ENCODE measurements at regions not wholly inside any gene's neighbourhood (a gene's known extent, or its start where the extent isn't known, plus 50 kb on each side); places are given as distances from the start of the nearest gene placed in this dataset.
"Not testable (repeated sequence)": the region's sequence is repeated elsewhere in the genome, so short reads cannot be mapped to it uniquely, and the experiment has no call there.

DNA sequence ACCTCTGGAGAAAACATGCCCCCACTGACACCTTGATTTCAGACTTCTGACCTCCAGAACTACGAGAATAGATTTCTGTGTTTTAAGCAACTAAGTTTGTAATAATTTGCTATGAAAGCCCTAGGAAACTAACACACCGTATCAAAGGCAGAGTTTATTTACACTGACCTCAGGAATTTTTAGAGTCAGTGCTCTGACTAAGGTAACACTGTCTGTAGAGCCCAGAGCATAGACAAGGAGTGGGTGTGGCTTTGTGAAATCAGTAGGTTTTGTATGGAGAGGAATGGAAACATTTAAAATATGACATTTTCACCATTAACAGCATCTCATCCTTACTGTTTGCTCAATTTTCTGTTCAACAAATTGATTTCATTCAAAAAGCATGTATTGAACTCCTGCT, 764.4 kb upstream of the PCDH10 start:
- no peak for DNase-seq

DNA sequence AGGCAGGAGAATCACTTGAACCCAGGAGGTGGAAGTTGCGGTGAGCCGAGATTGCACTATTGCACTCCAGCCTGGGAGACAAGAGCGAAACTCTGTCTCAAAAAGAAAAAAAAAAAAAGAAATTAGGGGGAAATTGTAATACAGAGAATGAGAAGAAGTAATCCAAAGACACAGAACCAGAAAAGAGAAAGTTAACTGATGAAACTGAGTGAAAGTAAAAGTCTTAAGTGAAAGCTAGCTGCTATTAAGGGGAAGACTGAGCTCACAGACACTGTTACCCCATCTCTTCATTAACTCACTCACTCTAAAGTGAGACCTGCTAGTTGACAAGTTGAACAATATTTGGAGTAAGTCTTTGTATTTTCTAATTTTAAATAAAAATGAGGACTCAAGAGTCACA, 763.0 kb upstream of the PCDH10 start:
- DNase-seq = no peak

DNA sequence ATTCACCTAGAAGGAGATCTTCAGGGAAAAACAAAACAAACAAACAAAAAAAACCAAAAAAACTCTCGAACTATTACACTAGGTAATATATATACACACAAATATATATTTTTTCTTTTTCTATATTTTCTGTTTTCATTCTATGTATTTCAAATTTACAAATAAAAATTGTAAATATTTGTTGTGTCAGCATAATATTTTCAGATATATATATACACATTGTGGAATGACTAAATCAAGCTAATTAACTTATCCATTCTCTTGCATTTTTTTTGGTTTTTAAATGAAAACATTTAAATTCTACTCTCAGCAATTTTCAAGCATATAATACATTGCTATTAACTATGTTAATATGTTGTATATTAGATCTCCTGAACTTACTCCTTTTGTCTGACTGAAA, 762.0 kb upstream of the PCDH10 start:
- DNase-seq = no peak

DNA sequence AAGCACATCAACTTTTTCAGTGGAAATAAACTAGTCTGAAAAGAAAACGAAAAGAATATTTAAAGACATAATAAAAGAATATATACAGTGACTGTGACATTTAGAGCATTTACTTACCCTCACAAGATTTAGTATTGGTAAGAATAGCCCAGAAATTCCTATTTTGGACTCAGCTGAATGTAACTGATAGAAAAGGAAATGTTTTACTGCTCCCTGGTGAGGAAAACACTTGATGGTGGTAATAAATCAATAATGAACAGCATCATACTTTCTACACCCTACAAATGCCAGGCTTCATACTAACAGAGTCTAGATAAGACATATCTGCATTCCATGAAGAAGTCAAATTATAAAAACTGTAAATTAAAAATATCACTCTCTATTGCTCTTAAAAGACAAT, 753.5 kb upstream of the PCDH10 start:
- no peak for DNase-seq

DNA sequence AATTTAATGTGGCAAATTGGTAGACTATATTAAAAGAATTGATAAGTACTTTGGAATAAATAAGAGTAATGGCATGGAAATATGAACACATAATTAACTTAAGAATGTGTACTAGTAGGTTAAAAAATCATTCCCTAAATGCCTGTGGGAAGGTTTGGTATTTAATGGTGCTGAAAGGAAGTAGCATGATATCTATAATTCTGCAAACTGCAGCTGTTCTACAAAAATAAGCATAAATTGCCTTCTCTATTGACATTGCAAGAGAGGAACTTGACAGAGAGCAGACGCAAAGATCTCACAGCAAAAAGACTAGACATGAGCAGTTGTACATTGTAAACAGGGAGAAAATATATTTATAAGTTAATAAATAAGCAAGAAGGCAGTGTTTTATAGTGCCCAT, 752.5 kb upstream of the PCDH10 start:
- DNase-seq = no peak

DNA sequence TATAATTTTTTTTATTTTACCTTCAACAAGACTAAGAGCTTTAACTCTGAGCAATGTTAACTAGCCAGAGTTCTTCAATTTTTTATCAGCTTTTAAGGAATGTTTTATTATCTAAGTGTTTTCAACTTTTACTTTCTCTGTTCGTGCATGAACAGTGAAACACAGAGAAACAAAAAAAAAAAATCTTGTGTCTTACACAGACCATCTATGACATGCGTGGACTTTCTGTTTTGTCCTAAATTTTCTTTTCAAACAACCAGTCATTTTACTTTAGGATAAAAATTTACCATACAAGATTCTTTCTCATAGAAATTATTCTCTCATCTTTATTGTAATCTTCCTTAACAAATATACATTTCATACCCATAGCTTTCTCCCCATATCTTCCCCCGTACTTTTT, 731.9 kb upstream of the PCDH10 start:
- DNase-seq = no peak

DNA sequence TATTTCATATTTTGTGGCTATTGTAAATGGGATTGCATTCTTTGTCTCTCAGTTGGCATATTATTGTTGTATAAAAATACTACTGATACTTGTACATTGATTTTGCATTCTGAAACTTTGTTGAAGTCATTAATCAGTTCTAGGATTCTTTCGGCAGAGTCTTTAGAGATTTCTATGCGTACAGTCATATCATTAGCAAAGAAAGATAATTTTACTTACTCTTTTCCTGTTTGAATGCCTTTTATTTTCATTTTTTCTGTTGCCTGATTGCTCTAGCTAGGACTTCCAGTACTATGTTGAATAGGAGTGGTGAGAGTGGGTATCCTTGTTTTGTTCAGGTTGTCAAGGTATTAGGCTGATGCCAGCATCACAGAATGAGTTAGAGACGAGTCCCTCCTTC, 722.0 kb upstream of the PCDH10 start:
- DNase-seq = no peak

DNA sequence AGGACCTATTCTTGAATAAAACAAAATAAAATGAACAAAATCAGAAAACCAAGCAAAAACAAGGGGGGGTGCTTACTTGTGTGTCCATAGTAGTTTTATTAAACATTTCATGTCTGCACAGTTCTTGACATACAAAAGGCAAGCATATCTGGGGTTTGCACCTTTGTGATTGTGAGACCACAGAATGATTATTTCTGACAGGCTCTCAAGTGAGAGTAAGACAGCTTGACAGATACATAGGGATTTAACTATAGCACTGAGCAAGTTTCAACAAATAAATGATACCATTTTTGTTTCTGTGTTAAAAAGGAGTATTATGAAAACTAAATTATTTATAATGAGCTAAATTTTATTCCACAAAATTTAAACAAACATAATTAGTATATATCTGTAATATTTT, 712.0 kb upstream of the PCDH10 start:
- DNase-seq = no peak

DNA sequence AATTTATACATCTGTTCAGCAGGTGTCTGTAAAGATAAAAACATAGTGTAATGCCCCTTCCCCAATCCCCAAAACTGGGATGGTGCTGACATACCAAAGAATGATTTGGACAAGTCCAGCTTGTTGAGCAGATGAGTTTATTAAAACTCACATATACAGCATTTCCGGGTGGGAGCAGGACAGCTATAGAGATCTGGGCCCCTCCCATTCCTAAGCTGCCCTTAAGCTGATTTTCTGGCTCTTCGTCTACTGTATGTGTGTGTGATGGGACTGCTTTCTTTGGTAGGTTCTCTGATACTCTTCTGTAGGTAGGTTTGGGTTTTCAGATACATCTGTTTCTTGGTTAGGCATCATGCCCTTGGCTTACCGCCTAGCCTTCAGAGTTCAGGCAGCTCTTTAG, 703.7 kb upstream of the PCDH10 start:
- no peak for DNase-seq

DNA sequence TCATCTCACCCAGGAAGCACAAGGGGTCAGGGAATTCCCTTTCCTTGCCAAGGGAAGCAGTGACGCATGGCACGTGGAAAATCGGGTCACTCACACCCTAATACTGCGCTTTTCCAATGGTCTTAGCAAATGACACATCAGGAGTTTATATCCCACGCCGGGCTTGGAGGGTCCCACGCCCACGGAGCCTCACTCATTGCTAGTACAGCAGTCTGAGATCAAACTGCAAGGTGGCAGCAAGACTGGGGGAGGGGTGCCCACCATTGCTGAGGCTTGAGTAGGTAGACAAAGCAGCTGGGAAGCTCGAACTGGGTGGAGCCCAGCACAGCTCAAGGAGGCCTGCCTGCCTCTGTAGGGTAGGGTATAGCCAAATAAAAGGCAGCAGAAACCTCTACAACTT, 691.1 kb upstream of the PCDH10 start:
- not testable (repeated sequence) for DNase-seq

DNA sequence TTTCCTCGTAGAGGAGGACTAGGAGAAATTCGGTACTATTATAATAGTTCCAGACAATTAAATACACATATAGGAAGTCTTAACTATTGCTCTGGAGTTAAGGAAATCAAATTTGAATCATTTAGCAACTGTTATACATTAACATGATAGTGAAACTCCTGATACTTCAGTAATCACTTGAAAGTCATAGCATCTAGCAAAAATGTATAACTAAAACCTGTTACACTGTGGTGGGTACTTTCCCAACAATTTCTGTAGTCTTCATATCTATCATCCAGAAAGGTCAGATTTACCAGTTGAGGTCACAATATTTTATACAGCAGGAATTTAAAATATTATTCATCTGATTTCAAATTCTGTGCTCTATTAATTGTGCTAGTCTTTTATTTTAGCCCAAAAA, 669.6 kb upstream of the PCDH10 start:
- DNase-seq = no peak

DNA sequence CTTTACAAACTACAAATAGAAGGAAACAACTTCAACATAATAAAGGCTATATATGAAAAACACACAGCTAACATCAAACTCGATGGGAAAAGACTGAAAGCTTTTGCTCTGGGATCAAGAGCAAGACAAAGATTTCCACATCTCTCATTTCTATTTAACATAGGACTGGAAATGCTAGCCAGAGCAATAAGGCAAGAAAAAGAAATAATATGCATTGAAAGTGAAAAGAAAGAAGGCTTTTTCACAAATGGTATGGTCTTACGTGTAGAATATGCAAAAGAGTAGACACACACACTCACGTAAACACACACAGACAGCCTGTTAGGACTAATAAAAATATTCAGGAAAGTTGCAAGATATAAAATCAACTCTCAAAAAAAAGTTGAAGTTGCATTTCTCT, 660.5 kb upstream of the PCDH10 start:
- DNase-seq = no peak

DNA sequence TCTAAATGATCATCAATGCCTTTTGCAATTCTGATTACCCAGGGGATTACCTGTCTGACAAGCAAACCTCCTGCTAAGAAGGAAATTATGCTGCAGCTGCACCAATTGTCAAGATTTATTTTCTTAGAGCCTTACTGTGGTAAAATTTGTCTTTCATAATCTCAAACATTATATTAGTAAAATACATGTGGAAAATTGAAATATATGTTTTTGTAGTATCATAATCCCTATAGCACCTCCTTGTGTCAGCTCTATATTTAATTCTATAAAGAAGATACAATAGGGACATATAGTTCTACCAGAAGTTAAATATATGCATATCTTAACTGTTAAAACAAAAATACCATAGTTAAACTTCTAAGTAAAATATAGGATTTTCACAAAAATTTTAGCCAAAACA, 655.6 kb upstream of the PCDH10 start:
- DNase-seq = no peak

DNA sequence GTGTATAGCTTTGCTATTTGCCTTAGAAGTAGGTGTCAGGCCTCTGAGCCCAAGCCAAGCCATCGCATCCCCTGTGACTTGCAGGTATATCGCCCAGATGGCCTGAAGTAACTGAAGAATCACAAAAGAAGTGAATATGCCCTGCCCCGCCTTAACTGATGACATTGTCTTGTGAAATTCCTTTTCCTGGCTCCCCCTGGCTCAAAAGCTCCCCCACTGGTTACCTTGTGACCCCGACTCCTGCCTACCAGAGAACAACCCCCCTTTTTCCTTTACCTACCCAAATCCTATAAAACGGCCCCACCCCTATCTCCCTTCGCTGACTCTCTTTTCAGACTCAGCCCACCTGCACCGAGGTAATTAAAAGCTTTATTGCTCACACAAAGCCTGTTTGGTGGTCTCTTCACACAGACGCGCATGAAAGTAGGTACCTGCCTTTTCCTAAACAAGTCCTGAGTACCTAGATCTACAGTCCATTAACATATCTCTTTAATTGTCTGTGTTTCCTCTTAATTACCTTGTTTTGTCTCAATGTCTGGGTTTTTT, 653.8 kb upstream of the PCDH10 start:
- DNase-seq = not testable (repeated sequence)

DNA sequence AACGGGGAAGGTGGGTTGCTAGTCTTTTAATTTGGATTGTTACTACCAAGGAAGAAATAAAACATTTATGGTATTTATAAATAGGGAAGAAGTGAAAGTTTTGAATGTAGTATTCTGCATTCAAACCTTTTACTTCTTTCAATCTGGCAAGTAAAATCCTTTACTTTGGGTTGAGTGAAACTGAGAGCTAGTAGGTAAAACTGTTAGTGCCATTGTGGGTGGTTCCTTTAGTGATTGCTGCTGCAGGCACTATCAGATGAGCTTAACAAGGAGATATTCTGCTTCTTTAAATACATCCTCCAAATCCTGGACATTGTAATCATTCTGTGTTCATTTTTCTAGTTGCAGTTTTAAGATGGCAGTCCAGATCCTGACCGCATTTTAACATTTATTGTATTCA, 650.9 kb upstream of the PCDH10 start:
- no peak for DNase-seq

DNA sequence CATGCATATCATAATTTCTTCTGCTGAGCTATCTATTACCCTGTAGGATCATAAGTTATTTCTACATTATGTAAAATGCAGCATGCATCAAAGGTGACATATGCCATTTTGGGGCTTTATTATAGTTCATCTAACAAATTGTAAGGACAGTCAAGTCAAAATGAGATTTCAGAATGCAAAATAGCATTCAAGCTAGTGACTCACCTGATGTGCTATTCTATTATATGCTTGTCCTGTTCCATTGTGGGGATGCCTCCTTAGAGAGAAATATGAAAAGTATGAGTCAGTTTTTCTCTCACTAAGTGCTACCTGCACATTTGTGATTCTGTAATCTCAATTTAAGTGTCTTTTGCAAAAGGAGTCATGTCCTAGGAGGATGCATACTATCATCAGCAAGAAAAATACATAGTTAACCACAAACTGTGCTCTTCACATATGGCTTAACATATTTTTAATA, 647.0 kb upstream of the PCDH10 start:
- no peak for DNase-seq

DNA sequence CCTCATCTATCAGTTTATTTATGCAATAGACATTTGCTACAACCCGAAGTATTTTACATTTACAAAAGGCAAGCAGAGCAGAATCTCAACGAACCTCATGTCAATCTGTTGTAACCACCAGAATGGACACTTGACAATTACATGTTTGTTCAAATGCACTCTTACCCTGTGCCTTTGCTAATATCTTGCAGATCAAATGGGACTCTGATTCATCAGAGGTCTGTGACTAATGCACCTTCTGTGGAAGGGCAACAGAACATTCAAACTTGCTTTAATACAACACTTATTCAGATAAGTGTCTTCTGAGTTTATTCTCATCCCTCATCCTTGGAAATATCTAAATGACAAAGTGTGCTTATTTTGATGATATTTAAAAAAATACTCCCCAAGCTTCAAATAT, 644.7 kb upstream of the PCDH10 start:
- no peak for DNase-seq

DNA sequence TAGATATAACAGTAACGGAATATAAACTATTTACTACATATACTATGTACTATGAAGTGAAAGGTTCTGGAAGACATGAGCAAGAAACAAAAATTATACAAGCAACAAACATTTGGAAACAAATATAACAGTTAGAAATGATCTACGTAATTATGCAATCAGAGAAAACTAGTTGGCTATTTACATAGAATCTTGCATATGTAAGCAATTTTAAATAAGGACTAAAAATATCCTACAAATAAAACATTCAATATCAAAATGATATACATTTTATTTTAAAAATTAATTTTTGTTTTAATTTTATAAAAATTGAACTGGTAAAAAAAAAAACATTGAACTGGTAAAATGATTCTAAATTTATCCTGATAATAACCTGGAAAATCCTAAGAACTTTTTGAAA, 642.5 kb upstream of the PCDH10 start:
- DNase-seq = no peak

DNA sequence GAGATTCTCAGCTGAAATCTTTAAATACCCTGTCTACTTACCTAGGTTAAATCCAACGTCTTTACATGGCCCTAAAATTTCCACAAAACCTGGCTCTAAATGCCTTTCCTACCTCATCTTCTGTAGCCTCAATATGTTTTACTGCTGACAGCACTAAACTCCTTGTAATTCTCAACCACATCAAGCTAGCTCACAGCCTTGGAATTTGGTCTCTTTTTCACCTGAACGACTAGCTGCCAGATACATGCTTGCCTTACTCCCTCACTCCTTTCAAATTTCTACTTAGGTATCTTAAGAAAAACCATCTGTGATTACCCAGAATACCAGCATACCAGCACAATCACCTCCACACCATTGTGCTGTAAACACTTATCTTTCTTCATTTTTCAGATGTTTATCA, 635.6 kb upstream of the PCDH10 start:
- DNase-seq = no peak

DNA sequence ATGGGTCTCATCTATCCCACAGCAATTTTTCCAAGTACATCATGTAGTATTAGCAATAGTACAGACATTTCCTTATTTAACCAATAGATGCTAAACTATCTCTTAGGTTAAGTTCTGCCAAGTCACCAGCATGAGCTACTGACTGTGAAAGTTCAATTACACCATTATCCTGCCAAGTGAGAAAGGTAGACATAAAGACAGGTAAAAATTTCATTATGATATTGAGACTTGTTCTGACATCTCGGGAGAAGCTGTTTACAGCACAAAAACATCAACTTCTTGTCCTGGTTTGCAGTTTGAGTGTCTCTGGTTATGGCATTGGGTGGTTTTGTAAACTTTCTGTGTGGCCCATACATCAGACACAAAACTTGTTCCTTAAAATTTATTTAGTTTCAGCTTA, 622.4 kb upstream of the PCDH10 start:
- no peak for DNase-seq

DNA sequence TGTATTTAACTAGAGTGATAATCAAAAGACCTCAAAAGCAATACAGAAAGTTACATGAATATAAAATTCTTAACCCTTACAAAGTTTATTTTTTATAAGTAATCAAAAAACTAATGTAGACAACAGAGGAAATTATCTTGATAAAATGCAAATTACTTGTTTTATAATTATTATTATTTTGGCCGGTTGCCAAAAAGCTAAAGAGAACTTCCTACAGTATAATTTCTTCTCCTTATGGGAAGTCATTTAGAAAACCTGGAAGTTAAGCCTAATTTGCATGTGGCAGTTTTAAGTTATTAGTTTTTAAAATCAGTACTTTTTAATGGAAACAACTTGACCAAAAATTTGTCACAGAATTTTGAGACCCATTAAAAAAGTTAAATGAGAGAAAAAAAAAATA, 621.3 kb upstream of the PCDH10 start:
- DNase-seq = no peak

DNA sequence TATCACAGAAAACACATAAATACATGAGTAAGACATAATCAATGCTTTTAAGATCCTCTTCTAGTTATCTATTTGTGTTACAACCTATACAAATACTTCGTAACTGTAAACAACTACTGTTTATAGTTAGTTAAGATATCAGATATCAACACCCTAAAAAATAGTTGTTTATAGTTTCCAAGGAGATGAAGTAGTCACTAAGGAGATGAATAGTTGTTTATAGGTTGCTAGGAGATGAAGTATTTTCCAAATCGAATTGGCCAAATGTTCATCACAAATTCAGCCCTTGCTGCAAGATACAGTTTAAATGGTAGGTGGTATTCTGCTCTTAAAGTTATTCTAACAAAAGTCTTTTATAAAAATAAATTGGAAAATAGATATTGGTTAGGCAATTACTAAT, 618.2 kb upstream of the PCDH10 start:
- no peak for DNase-seq

DNA sequence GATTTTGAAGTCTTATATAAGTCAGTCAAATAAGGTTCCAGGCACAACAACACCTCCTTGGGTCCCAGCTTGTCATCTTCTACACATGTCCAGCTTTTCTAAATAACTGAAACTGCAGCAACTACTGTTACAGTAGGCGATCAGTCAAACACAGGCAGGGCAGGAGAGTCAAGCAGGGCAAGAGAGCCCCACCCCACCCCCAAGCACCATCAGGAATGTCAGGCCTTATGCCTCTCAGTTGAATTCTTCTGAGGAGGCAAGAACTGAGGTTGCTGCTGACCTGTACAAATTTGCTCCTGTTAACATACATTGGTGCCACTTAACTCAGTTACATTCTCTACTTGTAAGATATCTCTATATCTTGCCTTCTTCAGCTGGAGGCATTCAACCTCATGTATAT, 608.8 kb upstream of the PCDH10 start:
- DNase-seq = no peak

DNA sequence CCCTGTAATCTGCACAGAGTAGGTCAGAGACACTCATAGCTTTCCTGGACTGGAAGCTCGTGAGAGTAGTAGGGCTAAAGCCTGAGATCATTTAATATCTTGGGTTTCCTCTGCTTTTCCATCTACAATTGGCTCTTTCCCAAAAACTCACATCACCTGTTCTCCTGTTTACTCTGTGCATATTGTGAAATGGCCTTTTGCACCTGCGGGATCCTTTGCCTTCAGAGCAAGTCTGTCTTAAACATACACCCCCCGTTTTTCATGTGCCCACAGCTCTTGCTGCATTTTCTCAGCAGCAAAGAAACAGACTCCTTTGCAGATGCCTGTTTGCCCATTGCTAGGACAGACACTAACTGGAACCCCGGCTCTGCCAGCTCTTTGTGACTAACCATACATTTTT, 608.3 kb upstream of the PCDH10 start:
- DNase-seq = no peak

DNA sequence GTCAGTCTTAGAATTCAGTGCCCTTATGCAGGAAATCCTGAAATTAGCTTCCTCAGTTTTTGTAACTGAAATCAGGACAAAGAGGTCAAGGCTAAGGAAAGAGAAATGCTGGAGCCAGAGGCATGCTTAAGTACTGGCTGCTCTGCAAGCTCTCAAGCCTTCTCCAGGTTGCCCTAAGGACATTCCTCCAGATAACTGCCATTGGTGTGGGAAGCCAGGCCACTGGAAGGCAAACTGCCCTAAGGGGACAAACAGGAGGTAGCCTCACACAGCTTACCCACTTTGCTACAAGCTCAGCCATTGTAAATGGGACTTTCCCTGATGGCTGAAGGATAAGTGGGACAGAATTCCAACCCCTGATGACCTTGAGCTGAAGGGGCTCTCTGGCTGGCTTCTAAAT, 606.9 kb upstream of the PCDH10 start:
- no peak for DNase-seq

DNA sequence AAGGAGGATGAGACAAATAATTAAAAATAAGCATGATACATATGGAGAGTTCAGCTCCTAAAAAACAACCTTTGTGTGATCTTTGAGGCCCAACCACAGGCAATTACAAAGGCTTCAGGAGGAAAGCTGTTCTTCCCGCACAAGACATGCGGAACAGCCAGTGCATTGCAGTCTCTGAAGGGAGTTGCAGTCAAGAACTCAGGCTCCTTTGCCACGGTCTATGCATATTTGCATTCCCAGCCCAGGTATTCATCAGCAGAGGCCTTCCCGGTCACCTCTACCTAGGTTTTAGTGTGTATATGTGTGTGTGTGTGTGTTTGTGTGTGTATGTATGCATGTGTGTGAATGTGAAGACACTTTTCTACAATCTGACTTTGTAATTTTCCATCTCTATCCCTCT, 600.6 kb upstream of the PCDH10 start:
- DNase-seq = no peak

All from NCI-H524 (cell line).